B cell (primary cell): ENCODE measurements at regions not wholly inside any gene's neighbourhood (a gene's known extent, or its start where the extent isn't known, plus 50 kb on each side); places are given as distances from the start of the nearest gene placed in this dataset.

Experiments used
- ATAC-seq: fragments of 200-7000 bp; cut with Tn5 transposase; one replicate; pipeline ENCODE4 v1.10.0; 2021; ENCODE audit warnings: low read depth, mild to moderate bottlenecking, moderate number of reproducible peaks, moderate library complexity
- CTCF ChIA-PET: fragments of 350-600 bp; sonication (Branson Sonifier 250); formaldehyde crosslinking; loops from one replicate; lab custom pipeline; 2021; ENCODE audit warnings: antibody characterized with exemption, inconsistent platforms; lab: Charles Lee
- POLR2A ChIA-PET: fragments of 350-600 bp; sonication (Branson Sonifier 250); formaldehyde crosslinking; loops from one replicate; lab custom pipeline; 2021; ENCODE audit warnings: antibody characterized with exemption; lab: Charles Lee
- DNase-seq: peaks from one replicate; pipeline ENCODE4 v3.0.0; 2013
- H2AFZ ChIP-seq: 2 replicates; pipeline ENCODE4 v1.6.1; 2012; ENCODE audit warnings: mild to moderate bottlenecking, low read depth, low read length; ENCODE audit not compliant: insufficient read depth, poor library complexity, severe bottlenecking
- H3K27ac ChIP-seq, 2 donors: 1 replicate in 1 of 2; 2 replicates in 1 of 2; pipeline ENCODE4 v1.5.1; 2012 to 2013; ENCODE audit warnings: low read length in 2 of 2, mild to moderate bottlenecking in 2 of 2, moderate library complexity in 1 of 2
- H3K27me3 ChIP-seq, 4 experiments: fragments of 200-600 bp in 1 of 4; sonication (generic) in 1 of 4; replicated peaks in 1 of 4; 1 replicate in 2 of 4; 2 replicates in 2 of 4; pipeline versions ENCODE4 v1.6.1 to v1.7.0; 2013 to 2016; ENCODE audit warnings: low read length in 3 of 4, mild to moderate bottlenecking in 2 of 4, mixed read lengths in 1 of 4, moderate library complexity in 1 of 4; ENCODE audit not compliant: insufficient read depth in 4 of 4, control insufficient read depth in 3 of 4; ENCODE audit errors: control extremely low read depth in 1 of 4
- H3K36me3 ChIP-seq, 2 experiments: replicated peaks in 1 of 2; 1 replicate in 1 of 2; 2 replicates in 1 of 2; pipeline versions ENCODE4 v1.6.1 to v1.7.1; 2013; ENCODE audit warnings: low read length in 1 of 2; ENCODE audit not compliant: insufficient read depth in 2 of 2, control insufficient read depth in 1 of 2; ENCODE audit errors: control extremely low read depth in 1 of 2, extremely low read depth in 1 of 2
- H3K4me1 ChIP-seq, 2 donors: fragments of 200-600 bp in 1 of 2; sonication (generic) in 1 of 2; 1 replicate in 1 of 2; 2 replicates in 1 of 2; pipeline versions ENCODE4 v1.5.1 to v1.6.1; 2013 to 2017; ENCODE audit warnings: low read length in 2 of 2; ENCODE audit not compliant: control insufficient read depth in 2 of 2, insufficient read depth in 2 of 2
- H3K4me2 ChIP-seq: replicated peaks from 2 replicates; pipeline ENCODE3; 2012; ENCODE audit warnings: mild to moderate bottlenecking, low read depth, low read length; ENCODE audit not compliant: poor library complexity, severe bottlenecking
- H3K4me3 ChIP-seq, 5 experiments: fragments of 200-600 bp in 1 of 5; sonication (generic) in 1 of 5; 1 replicate in 3 of 5; 2 replicates in 2 of 5; pipeline versions ENCODE4 v1.5.1 to v1.7.0; 2011 to 2016; ENCODE audit warnings: low read length in 4 of 5, mild to moderate bottlenecking in 4 of 5, low read depth in 2 of 5, control low read depth in 1 of 5, moderate library complexity in 1 of 5; ENCODE audit not compliant: insufficient read depth in 1 of 5; ENCODE audit errors: control extremely low read depth in 1 of 5, extremely low read depth in 1 of 5
- H3K79me2 ChIP-seq: fragments of 200-600 bp; sonication (generic); one replicate; pipeline ENCODE4 v1.6.0; 2016; ENCODE audit warnings: low read length; ENCODE audit not compliant: control insufficient read depth, insufficient read depth
- H3K9ac ChIP-seq: fragments of 200-600 bp; sonication (generic); 2 replicates; pipeline ENCODE4 v1.6.1; 2017; ENCODE audit warnings: mild to moderate bottlenecking, low read length, moderate library complexity
- H3K9me3 ChIP-seq, 3 donors: one replicate each; pipeline versions ENCODE4 v1.6.1 to v1.7.1; 2013; ENCODE audit warnings: low read length in 2 of 3; ENCODE audit not compliant: control insufficient read depth in 2 of 3, insufficient read depth in 1 of 3; ENCODE audit errors: control extremely low read depth in 1 of 3
- H4K20me1 ChIP-seq: 2 replicates; pipeline ENCODE4 v1.6.0; 2012; ENCODE audit warnings: mild to moderate bottlenecking, low read length; ENCODE audit not compliant: insufficient read depth, control insufficient read depth, poor library complexity, severe bottlenecking
- H3K27ac Mint-ChIP-seq: one replicate; pipeline ENCODE4 v1.8.0; 2021; ENCODE audit warnings: mixed read lengths
- H3K27me3 Mint-ChIP-seq: one replicate; pipeline ENCODE4 v1.8.0; 2021; ENCODE audit warnings: mixed read lengths
- H3K4me1 Mint-ChIP-seq: one replicate; pipeline ENCODE4 v1.8.0; 2021; ENCODE audit warnings: mixed read lengths
- H3K4me3 Mint-ChIP-seq: one replicate; pipeline ENCODE4 v1.8.0; 2021; ENCODE audit warnings: mixed read lengths
- H3K9me3 Mint-ChIP-seq: one replicate; pipeline ENCODE4 v1.8.0; 2022; ENCODE audit warnings: mixed read lengths; ENCODE audit not compliant: insufficient read depth
- CTCF ChIP-seq: fragments of 200-600 bp; IDR thresholded peaks from one replicate; pipeline ENCODE4 v1.8.0; 2022; ENCODE audit warnings: antibody characterized with exemption, mild to moderate bottlenecking
- EZH2 ChIP-seq: IDR thresholded peaks from 2 replicates; pipeline ENCODE4 v1.6.1; 2012; ENCODE audit warnings: borderline replicate concordance, low read depth, mild to moderate bottlenecking, moderate library complexity, low read length; ENCODE audit not compliant: insufficient read depth, poor library complexity, severe bottlenecking
- WGBS: methylation state at CpG from one replicate; pipeline ENCODE4 v1.1.5; 2013; ENCODE audit warnings: missing lambda C conversion rate; ENCODE audit not compliant: insufficient coverage; 5-methylcytosine and 5-hydroxymethylcytosine counted together
- intact Hi-C: fragments of 100-400 bp; cut with micrococcal nuclease; formaldehyde crosslinking; loops from one replicate; pipeline ENCODE4 v1.10.0; 2022

GRCh38 chr9:7500521-7500920, 299.1 kb downstream of the DMAC1 start:
- TF ChIP-seq CTCF: no peak
- TF ChIP-seq EZH2: no peak
- Histone ChIP-seq H3K9ac (no peak overlapping the region), H3K4me2 (no peak overlapping the region), H3K79me2 (no peaks in the 10 kb centered on the region), H3K27me3 (peaks cover 0 to 2% (median 0%) of the 10 kb centered on the region in 4 experiments), H3K36me3 (no peaks in the 10 kb centered on the region), H2AFZ (no peak overlapping the region), H3K4me1 (no peaks in the 10 kb centered on the region), H3K27ac (no peak overlapping the region), H3K9me3 (no peaks in the 10 kb centered on the region), H4K20me1 (no peaks in the 10 kb centered on the region), H3K4me3 (no peak overlapping the region)
- DNase-seq (no peak), ATAC-seq (no peak)
- no peaks in the 10 kb centered on the region for H3K9me3 Mint-ChIP-seq
- intact Hi-C loops: no loop called here
- 100% methylated on average over 1 of the region's 2 CpGs for WGBS
- H3K4me1 Mint-ChIP-seq: no peaks in the 10 kb centered on the region
- H3K4me3 Mint-ChIP-seq: no peak overlapping the region
- peaks cover 4% of the 10 kb centered on the region for H3K27me3 Mint-ChIP-seq
- ChIA-PET POLR2A (no interaction called here), CTCF (no interaction called here)
- H3K27ac Mint-ChIP-seq: no peak overlapping the region

- no peak overlapping the region for H3K4me2 ChIP-seq
- WGBS: no CpG with 5 or more reads among the region's 2 CpGs
Measured at GRCh38 chr9:7491641-7492040, 307.9 kb downstream of the DMAC1 start.

More at GRCh38 chr9:7491641-7492040, 307.9 kb downstream of the DMAC1 start:
- Mint-ChIP-seq H3K4me3 (no peak overlapping the region), H3K27ac (no peak overlapping the region), H3K9me3 (no peaks in the 10 kb centered on the region), H3K4me1 (no peaks in the 10 kb centered on the region), H3K27me3 (no peaks in the 10 kb centered on the region)
- Histone ChIP-seq H3K27ac (no peak overlapping the region), H3K9me3 (no peaks in the 10 kb centered on the region), H3K4me1 (no peaks in the 10 kb centered on the region), H3K4me3 (no peak overlapping the region), H3K36me3 (no peaks in the 10 kb centered on the region), H3K79me2 (no peaks in the 10 kb centered on the region), H4K20me1 (no peaks in the 10 kb centered on the region), H3K9ac (no peak overlapping the region), H2AFZ (no peak overlapping the region), H3K27me3 (no peaks in the 10 kb centered on the region)
- intact Hi-C loops: no loop called here
- TF ChIP-seq EZH2 (no peak), CTCF (no peak)
- no peak for DNase-seq
- ChIA-PET POLR2A (no interaction called here), CTCF (no interaction called here)
- no peak for ATAC-seq
